Right atrium auricular region (tissue), 2 donors: ENCODE measurements at regions not wholly inside any gene's neighbourhood (a gene's known extent, or its start where the extent isn't known, plus 50 kb on each side); places are given as distances from the start of the nearest gene placed in this dataset.
"Not testable (repeated sequence)": the region's sequence is repeated elsewhere in the genome, so short reads cannot be mapped to it uniquely, and the experiment has no call there.

Experiments
- DNase-seq: peaks from one replicate; pipeline ENCODE4 v3.0.0-alpha.2; 2019; ENCODE audit warnings: low spot score
- H3K27ac ChIP-seq, 2 donors: fragments of 200-600 bp; sonication (generic); 1 replicate in 1 of 2; 2 replicates in 1 of 2; pipeline ENCODE4 v1.5.1; 2016 to 2019
- H3K27me3 ChIP-seq, 2 donors: fragments of 200-600 bp; sonication (generic); one replicate each; pipeline versions ENCODE4 v1.5.1 to v1.6.0; 2017 to 2019
- H3K36me3 ChIP-seq: fragments of 200-600 bp; sonication (generic); one replicate; pipeline ENCODE4 v1.5.1; 2016
- H3K4me1 ChIP-seq, 2 donors: fragments of 200-600 bp; sonication (generic); one replicate each; pipeline versions ENCODE4 v1.5.1 to v1.6.0; 2017 to 2019
- H3K4me3 ChIP-seq, 2 donors: fragments of 200-600 bp; sonication (generic); 1 replicate in 1 of 2; 2 replicates in 1 of 2; pipeline ENCODE4 v1.5.1; 2017 to 2019; ENCODE audit warnings: mild to moderate bottlenecking in 1 of 2, moderate library complexity in 1 of 2
- H3K9me3 ChIP-seq, 2 donors: fragments of 200-600 bp; sonication (generic); one replicate each; pipeline ENCODE4 v1.5.1; 2019
- TF ChIP-seq, protein P1 (sequence below), 2 donors: fragments of 200-600 bp; sonication (generic); IDR thresholded peaks; one replicate each; pipeline ENCODE4 v1.5.1; 2019; ENCODE audit warnings: antibody characterized with exemption in 2 of 2

DNA sequence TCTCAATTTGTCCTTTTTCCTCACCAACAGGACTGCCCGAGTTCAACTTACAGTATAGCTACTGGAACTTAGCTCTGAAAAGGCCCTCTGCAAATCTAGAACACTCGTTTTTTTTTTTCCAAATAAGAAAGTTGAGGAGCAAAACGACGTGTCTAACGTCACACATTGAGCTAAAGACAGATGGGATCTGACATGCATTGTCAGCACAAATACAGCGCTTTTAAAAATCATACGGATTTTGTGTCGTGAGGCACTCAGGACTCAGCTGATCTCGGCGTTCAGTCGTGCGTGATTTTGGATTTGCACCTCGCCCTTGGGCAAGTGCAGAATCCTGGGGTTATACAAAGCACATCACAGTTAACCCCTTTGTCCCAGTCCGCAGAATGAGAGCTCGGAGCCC, 94.7 kb upstream of the ZNF322 start:
- no peaks in the 10 kb centered on the region for H3K36me3 ChIP-seq
- H3K4me1 ChIP-seq, result no peaks in the 10 kb centered on the region
- H3K27me3 ChIP-seq, result no peaks in the 10 kb centered on the region
- no peak for DNase-seq
- H3K9me3 ChIP-seq, result no peaks in the 10 kb centered on the region
- no peak overlapping the region for H3K27ac ChIP-seq
- TF ChIP-seq, protein P1, sequence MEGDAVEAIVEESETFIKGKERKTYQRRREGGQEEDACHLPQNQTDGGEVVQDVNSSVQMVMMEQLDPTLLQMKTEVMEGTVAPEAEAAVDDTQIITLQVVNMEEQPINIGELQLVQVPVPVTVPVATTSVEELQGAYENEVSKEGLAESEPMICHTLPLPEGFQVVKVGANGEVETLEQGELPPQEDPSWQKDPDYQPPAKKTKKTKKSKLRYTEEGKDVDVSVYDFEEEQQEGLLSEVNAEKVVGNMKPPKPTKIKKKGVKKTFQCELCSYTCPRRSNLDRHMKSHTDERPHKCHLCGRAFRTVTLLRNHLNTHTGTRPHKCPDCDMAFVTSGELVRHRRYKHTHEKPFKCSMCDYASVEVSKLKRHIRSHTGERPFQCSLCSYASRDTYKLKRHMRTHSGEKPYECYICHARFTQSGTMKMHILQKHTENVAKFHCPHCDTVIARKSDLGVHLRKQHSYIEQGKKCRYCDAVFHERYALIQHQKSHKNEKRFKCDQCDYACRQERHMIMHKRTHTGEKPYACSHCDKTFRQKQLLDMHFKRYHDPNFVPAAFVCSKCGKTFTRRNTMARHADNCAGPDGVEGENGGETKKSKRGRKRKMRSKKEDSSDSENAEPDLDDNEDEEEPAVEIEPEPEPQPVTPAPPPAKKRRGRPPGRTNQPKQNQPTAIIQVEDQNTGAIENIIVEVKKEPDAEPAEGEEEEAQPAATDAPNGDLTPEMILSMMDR (IDR thresholded peaks at IDR 0.05), result no peak
- no peak overlapping the region for H3K4me3 ChIP-seq

DNA sequence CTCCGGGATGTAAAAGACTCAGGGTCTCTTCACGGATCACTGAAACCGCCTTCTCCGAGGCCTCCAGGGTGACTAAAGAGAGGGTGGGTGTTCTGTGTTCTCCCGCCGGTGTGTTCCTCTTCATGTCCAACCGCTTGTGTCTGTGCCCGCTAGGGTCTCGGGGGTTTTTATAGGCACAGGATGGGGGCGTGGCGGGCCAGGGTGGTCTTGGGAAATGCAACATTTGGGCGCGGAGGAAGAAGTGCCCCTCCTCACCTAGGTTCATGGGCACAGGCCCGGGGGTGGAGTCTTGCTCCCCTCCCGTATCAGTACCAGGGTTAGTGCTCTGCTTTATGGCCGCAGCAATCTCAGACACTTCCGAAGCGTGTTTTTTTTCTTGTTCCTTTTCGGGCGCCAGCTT, 95.3 kb upstream of the ZNF322 start:
- not testable (repeated sequence) for H3K4me1 ChIP-seq, DNase-seq, H3K36me3 ChIP-seq, H3K9me3 ChIP-seq, H3K27ac ChIP-seq, H3K27me3 ChIP-seq, H3K4me3 ChIP-seq

DNA sequence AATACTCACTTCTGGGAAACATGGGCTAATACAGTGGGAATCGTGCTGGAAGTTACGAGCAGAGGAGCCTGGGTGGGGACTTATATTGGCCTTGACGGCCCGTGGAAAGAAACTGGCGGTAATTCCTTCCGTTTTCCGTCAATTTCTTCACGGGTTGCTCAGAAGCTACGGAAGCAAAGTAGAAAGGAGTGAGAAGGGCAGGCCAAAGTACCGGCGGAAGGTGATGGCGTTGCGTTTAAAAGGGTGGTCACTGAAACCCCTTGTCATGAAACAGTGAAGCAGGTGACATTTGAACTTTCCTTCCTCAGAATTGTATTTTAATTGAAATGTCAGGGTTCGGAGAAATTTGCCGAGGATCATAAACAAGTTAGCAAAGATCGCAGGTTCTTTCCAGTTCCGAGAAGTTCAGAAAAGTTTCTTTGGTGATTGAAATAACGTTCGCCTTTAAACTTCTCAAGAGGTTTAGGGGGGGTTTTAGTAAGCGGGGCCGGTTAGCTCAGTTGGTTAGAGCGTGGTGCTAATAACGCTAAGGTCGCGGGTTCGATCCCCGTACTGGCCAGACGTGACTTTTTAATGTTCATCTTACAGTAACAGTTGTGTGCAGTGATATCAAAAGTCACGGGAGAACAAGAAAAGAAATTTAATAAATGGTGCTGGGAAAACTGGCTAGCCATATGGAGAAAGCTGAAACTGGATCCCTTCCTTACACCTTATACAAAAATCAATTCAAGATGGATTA, 96.7 kb upstream of the ZNF322 start:
- H3K36me3 ChIP-seq, H3K4me1 ChIP-seq, H3K27me3 ChIP-seq, H3K27ac ChIP-seq, H3K4me3 ChIP-seq, DNase-seq, H3K9me3 ChIP-seq: not testable (repeated sequence)

DNA sequence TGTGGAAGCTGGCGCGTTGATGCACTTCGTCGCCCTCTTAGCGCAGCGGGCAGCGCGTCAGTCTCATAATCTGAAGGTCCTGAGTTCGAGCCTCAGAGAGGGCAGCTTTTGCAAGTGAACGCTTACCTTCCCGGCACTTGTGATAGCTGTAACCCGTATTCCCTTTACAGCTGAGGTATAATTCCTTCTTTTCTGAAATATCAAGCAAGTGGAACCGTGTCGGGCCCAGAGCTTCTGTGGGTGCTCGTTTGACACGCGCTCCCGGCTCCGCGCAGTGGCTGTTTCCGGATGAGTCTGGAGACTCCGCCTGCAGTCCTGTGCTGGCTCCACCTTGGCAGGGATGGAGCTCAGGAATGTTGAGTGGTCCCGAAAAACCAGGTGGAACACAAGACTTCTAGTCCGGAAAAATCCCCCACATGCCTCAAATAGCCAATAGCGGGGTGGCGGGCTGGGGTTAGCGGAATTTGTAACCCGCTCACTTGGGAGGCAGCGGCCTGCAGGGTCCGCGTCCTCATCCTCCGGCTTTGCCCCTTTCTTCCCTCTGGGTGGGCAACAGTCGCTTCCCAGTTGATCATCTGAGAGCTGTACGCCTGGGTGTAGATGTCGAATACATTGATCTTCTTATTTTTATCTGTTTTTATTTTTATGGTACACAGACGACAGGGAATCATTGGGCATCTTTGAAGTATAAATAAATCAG, 106.8 kb upstream of the ZNF322 start:
- H3K27me3 ChIP-seq, H3K9me3 ChIP-seq, H3K36me3 ChIP-seq, H3K4me1 ChIP-seq, H3K27ac ChIP-seq, H3K4me3 ChIP-seq, DNase-seq: not testable (repeated sequence)

DNA sequence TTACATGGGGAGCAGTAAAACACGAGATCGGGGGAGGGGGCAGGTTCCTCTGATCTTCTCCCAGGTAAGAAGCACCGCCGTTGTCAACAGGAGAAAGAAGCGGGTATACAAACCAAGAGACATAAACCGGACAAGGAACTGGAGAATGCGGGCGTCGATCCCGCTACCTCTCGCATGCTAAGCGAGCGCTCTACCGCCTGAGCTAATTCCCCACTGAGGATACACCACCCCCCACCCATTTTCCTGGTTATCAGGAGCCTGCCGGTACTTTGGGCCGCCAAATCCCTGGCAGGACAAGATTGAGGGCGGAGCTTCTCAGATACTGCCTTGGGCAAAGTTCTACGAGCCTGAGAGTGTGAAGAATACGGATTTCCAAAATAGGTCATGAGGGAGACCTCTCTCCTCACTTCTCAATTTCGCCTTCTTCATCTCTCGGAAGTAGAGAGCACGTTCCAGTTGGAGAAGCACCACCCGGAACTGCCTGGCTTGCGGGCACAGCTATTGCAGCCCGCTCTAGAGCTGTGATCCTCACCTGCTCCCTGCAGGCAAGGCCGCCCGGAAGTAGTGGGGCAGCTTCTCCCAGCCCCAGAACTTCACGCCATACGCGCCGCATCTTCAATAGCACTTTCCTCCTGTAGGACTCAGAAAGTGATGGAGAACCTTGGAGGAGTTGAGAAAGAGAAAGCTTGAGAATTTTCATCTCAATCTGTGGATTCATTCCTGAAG, 111.6 kb upstream of the ZNF322 start:
- H3K27ac ChIP-seq, H3K36me3 ChIP-seq, H3K4me3 ChIP-seq, H3K27me3 ChIP-seq, H3K4me1 ChIP-seq, DNase-seq, H3K9me3 ChIP-seq: not testable (repeated sequence)

DNA sequence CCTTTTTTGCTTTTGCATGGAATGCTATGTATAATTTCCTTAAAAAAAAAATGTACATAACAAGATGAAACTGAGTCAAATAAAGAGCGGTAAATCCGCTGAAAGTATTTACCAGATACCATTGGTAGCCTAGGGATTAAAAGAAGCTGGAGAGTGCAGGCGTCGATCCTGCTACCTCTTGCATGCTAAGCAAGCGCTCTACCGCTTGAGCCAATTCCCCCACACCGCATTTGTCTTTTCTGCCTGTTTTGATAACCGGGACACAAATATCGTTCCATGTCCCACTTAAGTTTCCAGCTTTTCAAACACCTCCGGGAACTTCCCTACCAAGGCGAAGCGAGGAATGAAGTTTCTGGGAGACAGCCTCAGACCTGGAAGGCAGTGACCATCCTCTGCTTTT, 113.9 kb upstream of the ZNF322 start:
- H3K27ac ChIP-seq, DNase-seq, H3K9me3 ChIP-seq, H3K36me3 ChIP-seq, H3K4me3 ChIP-seq, H3K27me3 ChIP-seq, H3K4me1 ChIP-seq: not testable (repeated sequence)

DNA sequence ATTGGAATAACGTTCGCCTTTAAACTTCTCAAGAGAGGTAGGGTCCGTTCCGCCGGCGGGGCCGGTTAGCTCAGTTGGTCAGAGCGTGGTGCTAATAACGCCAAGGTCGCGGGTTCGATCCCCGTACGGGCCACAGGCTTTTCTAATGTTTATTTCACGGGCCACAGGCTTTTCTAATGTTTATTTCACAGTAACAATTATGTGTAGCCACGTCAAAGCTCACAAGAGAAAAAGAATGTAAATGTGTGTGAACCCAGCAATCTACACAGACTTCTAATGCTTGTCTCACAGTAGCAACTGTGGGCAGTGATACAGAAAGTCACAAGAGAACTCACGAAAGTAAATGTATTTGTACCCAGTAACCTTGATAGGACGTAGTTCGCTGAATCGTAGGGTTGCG, 121.0 kb upstream of the ZNF322 start:
- not testable (repeated sequence) for H3K4me3 ChIP-seq, H3K4me1 ChIP-seq, DNase-seq, H3K27me3 ChIP-seq, H3K36me3 ChIP-seq, H3K27ac ChIP-seq, H3K9me3 ChIP-seq

DNA sequence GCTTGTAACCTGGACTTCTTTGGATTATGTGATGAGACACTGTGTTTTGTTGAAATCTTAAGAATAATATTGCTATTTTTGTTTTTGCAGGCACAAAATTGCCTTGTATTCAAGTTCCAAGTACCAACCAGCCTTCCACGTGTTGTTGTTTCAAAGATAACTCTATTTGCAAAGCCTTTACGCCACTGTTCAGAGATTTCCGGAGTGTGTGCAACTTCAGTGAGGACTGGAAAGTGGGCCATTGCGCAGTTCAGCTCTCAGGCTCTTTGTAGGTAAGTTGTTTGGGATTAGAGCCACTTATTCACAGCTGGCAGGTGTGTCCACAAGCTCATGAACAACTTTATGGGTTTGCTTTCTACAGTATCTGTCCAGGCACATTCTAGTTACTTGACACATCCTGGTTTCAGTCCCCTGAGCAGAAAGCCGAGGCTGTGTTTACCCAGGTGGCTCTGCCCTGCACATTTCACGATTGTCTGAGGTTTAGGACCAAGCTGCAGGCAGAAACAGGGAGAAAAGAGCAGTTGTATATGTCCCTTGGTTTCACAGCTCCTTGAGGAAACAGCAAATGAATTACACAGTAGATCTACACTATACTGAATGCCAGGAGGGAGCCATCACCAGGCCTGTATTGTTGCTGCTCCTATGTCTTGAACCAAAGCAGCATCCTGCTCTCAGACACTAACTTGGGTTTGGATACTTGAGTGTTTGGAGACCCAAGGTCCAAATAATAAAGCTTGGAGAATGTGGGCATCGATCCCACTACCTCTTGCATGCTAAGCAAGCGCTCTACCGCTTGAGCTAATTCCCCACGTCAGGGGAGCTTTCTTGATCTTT, 136.1 kb upstream of the ZNF322 start:
- not testable (repeated sequence) for H3K27me3 ChIP-seq, H3K36me3 ChIP-seq, H3K27ac ChIP-seq, H3K4me3 ChIP-seq, H3K4me1 ChIP-seq, H3K9me3 ChIP-seq, DNase-seq

DNA sequence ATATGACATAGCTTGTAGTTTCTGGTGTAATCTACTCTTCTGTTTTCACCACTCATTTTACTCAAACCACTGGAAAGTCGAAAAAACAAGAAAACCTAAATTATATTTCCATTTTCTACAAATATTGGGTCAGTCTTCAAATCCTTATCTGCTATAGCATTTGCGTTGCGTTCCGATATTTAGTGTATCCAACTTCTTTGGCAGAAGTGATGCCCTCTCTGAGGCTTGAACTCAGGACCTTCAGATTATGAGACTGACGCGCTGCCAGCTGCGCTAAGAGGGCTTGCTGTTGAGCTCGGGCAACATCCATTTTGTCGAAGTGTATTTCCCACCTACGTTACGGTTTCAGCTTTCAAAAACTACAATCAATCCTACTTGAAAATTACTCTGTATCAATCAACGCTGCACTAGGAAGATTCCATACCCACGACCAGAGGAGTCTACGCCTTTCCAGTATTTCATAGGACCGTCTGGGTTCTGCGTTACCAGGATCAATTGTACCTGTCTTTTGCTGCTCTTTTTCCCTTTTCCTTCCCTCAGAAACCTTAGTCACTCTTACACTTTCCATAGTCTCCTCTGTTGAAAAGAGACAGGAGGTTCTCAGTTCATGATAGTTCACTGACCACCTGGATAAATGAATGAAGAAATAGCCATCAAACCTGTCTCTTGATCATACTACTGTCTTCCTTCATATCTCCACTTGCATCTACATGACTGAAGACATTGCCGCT, 140.5 kb upstream of the ZNF322 start:
- DNase-seq, H3K27me3 ChIP-seq, H3K27ac ChIP-seq, H3K36me3 ChIP-seq, H3K9me3 ChIP-seq, H3K4me3 ChIP-seq, H3K4me1 ChIP-seq: not testable (repeated sequence)

DNA sequence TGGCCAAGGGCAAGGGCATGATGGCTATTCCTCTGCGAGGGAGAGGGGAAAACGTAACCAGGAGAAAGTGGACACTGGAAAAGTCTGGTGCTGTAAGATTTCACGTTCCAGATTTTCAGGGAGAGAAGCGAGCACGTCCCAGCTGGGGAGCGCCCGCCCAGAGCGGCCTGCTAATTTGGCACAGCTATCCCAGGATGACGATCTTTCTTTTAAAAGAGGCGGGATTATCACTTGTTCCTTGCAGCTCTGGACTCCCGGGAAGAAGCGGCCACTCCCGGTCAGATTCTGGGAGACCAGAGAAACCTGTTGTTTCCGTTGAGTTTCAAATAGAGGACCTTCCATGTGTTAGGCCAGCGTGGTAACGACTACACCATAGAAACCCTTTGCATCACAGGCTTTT, 144.2 kb upstream of the ZNF322 start:
- DNase-seq, H3K9me3 ChIP-seq: not testable (repeated sequence)

DNA sequence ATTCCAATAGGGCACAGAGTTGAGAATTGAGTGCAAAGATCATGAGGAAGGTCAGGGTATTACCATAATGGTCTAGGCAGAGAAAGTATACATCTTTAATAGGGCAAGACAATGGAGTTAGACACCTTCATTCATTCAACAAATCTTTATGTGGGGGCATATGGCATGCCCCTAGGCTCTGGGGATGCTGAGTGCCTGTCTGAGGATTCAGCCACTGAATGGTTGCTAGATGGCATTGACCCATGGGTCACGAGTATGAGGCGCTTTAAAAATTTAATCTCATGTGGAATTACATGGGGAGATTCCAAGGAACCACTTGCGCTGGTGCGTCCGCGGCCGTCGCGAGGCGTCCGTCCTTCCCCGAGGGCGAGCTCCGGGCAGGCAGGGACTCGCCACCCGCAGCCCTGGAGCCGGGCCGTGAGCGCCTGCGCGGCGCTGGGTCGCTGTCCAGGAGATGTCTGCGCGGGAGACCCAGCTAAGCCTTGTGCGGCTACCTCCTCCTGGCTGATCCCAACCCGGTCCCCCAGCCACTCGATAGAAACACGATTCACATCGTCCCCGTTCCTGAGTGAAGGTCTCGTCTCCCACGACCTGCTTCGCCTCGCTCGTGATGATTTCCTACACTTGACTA, 152.1 kb upstream of the ZNF322 start:
- not testable (repeated sequence) for H3K27ac ChIP-seq, H3K36me3 ChIP-seq, H3K4me3 ChIP-seq, H3K9me3 ChIP-seq, H3K27me3 ChIP-seq, H3K4me1 ChIP-seq, DNase-seq

More for the DNA sequence above, 144.2 kb upstream of the ZNF322 start:
- not testable (repeated sequence) for H3K4me1 ChIP-seq, H3K36me3 ChIP-seq, H3K27ac ChIP-seq, H3K4me3 ChIP-seq, H3K27me3 ChIP-seq

DNA sequence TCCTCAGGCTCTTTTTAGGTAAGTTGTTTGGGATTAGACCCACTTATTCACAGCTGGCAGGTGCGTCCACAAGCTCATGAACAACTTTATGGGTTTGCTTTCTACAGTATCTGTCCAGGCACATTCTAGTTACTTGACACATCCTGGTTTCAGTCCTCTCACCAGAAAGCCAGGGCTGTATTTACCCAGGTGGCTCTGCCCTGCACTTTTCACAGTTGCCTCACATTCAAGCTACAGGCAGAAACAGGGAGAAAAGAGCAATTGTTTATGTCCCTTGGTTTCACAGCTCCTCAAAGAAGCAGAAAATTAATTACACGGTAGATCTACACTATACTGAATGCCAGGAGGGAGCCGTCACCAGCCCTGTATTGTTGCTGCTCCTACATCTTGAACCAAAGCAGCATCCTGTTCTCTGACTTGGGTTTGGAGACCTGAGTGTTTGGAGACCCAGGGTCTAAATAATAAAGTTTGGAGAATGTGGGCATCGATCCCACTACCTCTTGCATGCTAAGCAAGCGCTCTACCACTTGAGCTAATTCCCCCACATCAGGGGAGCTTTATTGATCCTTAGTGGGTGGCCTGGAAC, 159.2 kb upstream of the ZNF322 start:
- not testable (repeated sequence) for DNase-seq, H3K4me1 ChIP-seq, H3K27me3 ChIP-seq, H3K27ac ChIP-seq, H3K4me3 ChIP-seq, H3K9me3 ChIP-seq, H3K36me3 ChIP-seq
